Testis (tissue), 2 donors: ENCODE measurements at regions not wholly inside any gene's neighbourhood (a gene's known extent, or its start where the extent isn't known, plus 50 kb on each side); places are given as distances from the start of the nearest gene placed in this dataset.

ENCODE experiments used
- DNase-seq: peaks from one replicate; pipeline ENCODE4 v3.0.0-alpha.2; 2019
- H3K27ac ChIP-seq, 2 donors: fragments of 200-600 bp; sonication (generic); one replicate each; pipeline ENCODE4 v1.5.1; 2019
- H3K27me3 ChIP-seq: fragments of 200-600 bp; sonication (generic); one replicate; pipeline ENCODE4 v1.5.1; 2019
- H3K36me3 ChIP-seq: fragments of 200-600 bp; sonication (generic); one replicate; pipeline ENCODE4 v1.5.1; 2017; ENCODE audit warnings: low read depth; ENCODE audit errors: missing control alignments
- H3K4me1 ChIP-seq: fragments of 200-600 bp; sonication (generic); one replicate; pipeline ENCODE4 v1.5.1; 2019
- H3K4me3 ChIP-seq, 2 donors: fragments of 200-600 bp; sonication (generic); one replicate each; pipeline ENCODE4 v1.5.1; 2017 to 2019
- H3K9me3 ChIP-seq: fragments of 200-600 bp; sonication (generic); one replicate; pipeline ENCODE4 v1.5.1; 2017
- CTCF ChIP-seq, 3 experiments: fragments of 450-650 bp in 2 of 3; fragments of 200-600 bp in 1 of 3; sonication (generic) in 1 of 3; IDR thresholded peaks; one replicate each; pipeline ENCODE4 v1.5.1; 2016 to 2019; ENCODE audit warnings: antibody characterized with exemption in 3 of 3, mild to moderate bottlenecking in 2 of 3, moderate library complexity in 1 of 3
- POLR2A ChIP-seq: fragments of 450-650 bp; IDR thresholded peaks from one replicate; pipeline ENCODE4 v1.6.1; 2017; ENCODE audit warnings: antibody characterized with exemption, mild to moderate bottlenecking, moderate library complexity
- WGBS, 2 donors: methylation state at CpG; one replicate each; pipeline ENCODE4 v1.1.5; 2018; 5-methylcytosine and 5-hydroxymethylcytosine counted together
- intact Hi-C: fragments of 100-400 bp; cut with DNase I; formaldehyde crosslinking; loops from one replicate; pipeline ENCODE4 v1.15.1; 2023; ENCODE audit warnings: low total_unique reads

GRCh38 chr1:8259498-8260290 lies 58.2 kb upstream of the SLC45A1 start:
- no peaks in the 10 kb centered on the region for H3K36me3 ChIP-seq
- no peaks in the 10 kb centered on the region for H3K4me1 ChIP-seq
- TF ChIP-seq CTCF (IDR thresholded peaks at IDR 0.05) (no peak), POLR2A (no peak)
- no peak overlapping the region for H3K27ac ChIP-seq
- no peaks in the 10 kb centered on the region for H3K9me3 ChIP-seq
- H3K27me3 ChIP-seq = no peaks in the 10 kb centered on the region
- H3K4me3 ChIP-seq = no peak overlapping the region
- intact Hi-C loops = no loop called here
- WGBS, 2 donors = 52 to 57% methylated on average over 13 of the region's 13 CpGs
- no peak for DNase-seq

GRCh38 chr1:8257621-8258020 lies 60.3 kb upstream of the SLC45A1 start:
- no peaks in the 10 kb centered on the region for H3K4me1 ChIP-seq
- no peaks in the 10 kb centered on the region for H3K36me3 ChIP-seq

GRCh38 chr1:8256321-8256720 lies 61.6 kb upstream of the SLC45A1 start:
- no peaks in the 10 kb centered on the region for H3K9me3 ChIP-seq
- WGBS, 2 donors = 90 to 92% methylated on average over 7 of the region's 7 CpGs
- no peak overlapping the region for H3K4me3 ChIP-seq
- no peak for TF ChIP-seq POLR2A
- TF ChIP-seq CTCF (IDR thresholded peaks at IDR 0.05) = no peak
- no peaks in the 10 kb centered on the region for H3K36me3 ChIP-seq
- no peaks in the 10 kb centered on the region for H3K4me1 ChIP-seq
- DNase-seq = no peak
- H3K27ac ChIP-seq = no peak overlapping the region
- intact Hi-C loops = no loop called here
- H3K27me3 ChIP-seq = no peaks in the 10 kb centered on the region

More at GRCh38 chr1:8257621-8258020, 60.3 kb upstream of the SLC45A1 start:
- intact Hi-C loops = no loop called here
- no peaks in the 10 kb centered on the region for H3K9me3 ChIP-seq
- 58 to 79% methylated on average over 7 of the region's 7 CpGs for WGBS, 2 donors
- no peak overlapping the region for H3K4me3 ChIP-seq
- H3K27me3 ChIP-seq = no peaks in the 10 kb centered on the region
- no peak overlapping the region for H3K27ac ChIP-seq
- no peak for DNase-seq
- TF ChIP-seq POLR2A (no peak), CTCF (IDR thresholded peaks at IDR 0.05) (no peak)

- no peak for DNase-seq
- Histone ChIP-seq H3K36me3 (no peaks in the 10 kb centered on the region), H3K9me3 (no peaks in the 10 kb centered on the region), H3K27ac (no peak overlapping the region), H3K27me3 (no peaks in the 10 kb centered on the region), H3K4me1 (no peaks in the 10 kb centered on the region), H3K4me3 (no peak overlapping the region)
- TF ChIP-seq CTCF (IDR thresholded peaks at IDR 0.05) = no peak
- no peak for TF ChIP-seq POLR2A
- WGBS, 2 donors = 91 to 94% methylated on average over 5 of the region's 5 CpGs
- intact Hi-C loops = no loop called here
These were observed 62.2 kb upstream of the SLC45A1 start for GRCh38 chr1:8255712-8256111.
